SKM-1 treated with dmso at 0.1 percent for 144 hours (cell line): ENCODE measurements at regions not wholly inside any gene's neighbourhood (a gene's known extent, or its start where the extent isn't known, plus 50 kb on each side); places are given as distances from the start of the nearest gene placed in this dataset.
A peak's percentile ranks its signal among the peaks of the same experiment; 100 is the strongest.
"Not testable (repeated sequence)": the region's sequence is repeated elsewhere in the genome, so short reads cannot be mapped to it uniquely, and the experiment has no call there.

Experiments
- DNase-seq: peaks from one replicate; lab custom pipeline; 2025; ENCODE audit not compliant: unreplicated experiment; lab: John Stamatoyannopoulos, UW

- no peak for DNase-seq
These were observed 101.6 kb upstream of the ITPRID2 start for GRCh38 chr2:181789827-181790448.

GRCh38 chr2:181790716-181791649 lies 100.5 kb upstream of the ITPRID2 start:
- no peak for DNase-seq

GRCh38 chr2:181792906-181793305 lies 98.6 kb upstream of the ITPRID2 start:
- no peak for DNase-seq

GRCh38 chr2:181798022-181798421 lies 93.5 kb upstream of the ITPRID2 start:
- DNase-seq = no peak

- not testable (repeated sequence) for DNase-seq
These were observed 89.2 kb upstream of the ITPRID2 start for GRCh38 chr2:181802300-181802699.

- DNase-seq = not testable (repeated sequence)
These were observed 87.4 kb upstream of the ITPRID2 start for GRCh38 chr2:181803903-181804799.

- DNase-seq = peak; percentile 65
These were observed 86.1 kb upstream of the ITPRID2 start for GRCh38 chr2:181805228-181806038.

- no peak for DNase-seq
These were observed 85.5 kb upstream of the ITPRID2 start for GRCh38 chr2:181806039-181806392.

GRCh38 chr2:181807526-181807925 lies 84.0 kb upstream of the ITPRID2 start:
- DNase-seq = no peak

- DNase-seq = no peak
These were observed 80.5 kb upstream of the ITPRID2 start for GRCh38 chr2:181810823-181811695.

GRCh38 chr2:181812106-181812743 lies 79.3 kb upstream of the ITPRID2 start:
- DNase-seq = no peak

GRCh38 chr2:181814057-181814491 lies 77.5 kb upstream of the ITPRID2 start:
- no peak for DNase-seq

- DNase-seq = no peak
These were observed 74.0 kb upstream of the ITPRID2 start for GRCh38 chr2:181817509-181817908.

GRCh38 chr2:181818058-181818680 lies 73.4 kb upstream of the ITPRID2 start:
- DNase-seq = no peak

GRCh38 chr2:181818840-181819239 lies 72.7 kb upstream of the ITPRID2 start:
- DNase-seq = no peak

- DNase-seq = no peak
These were observed 70.5 kb upstream of the ITPRID2 start for GRCh38 chr2:181821049-181821448.

- no peak for DNase-seq
These were observed 69.4 kb upstream of the ITPRID2 start for GRCh38 chr2:181822097-181822496.

- DNase-seq = no peak
These were observed 68.1 kb upstream of the ITPRID2 start for GRCh38 chr2:181823405-181823804.
